HCT116 (cell line): ENCODE measurements at regions not wholly inside any gene's neighbourhood (a gene's known extent, or its start where the extent isn't known, plus 50 kb on each side); places are given as distances from the start of the nearest gene placed in this dataset.

Source experiments
- CTCF ChIP-seq, 3 experiments: fragments of 200-600 bp in 1 of 3; sonication (generic) in 1 of 3; IDR thresholded peaks in 2 of 3; conservative IDR thresholded peaks in 1 of 3; 2 replicates each; pipeline ENCODE4 v1.5.1; 2012 to 2017; ENCODE audit warnings: low read depth in 2 of 3, low read length in 2 of 3, antibody characterized with exemption in 1 of 3, borderline replicate concordance in 1 of 3, control low read depth in 1 of 3, mild to moderate bottlenecking in 1 of 3, mixed read lengths in 1 of 3, mixed run types in 1 of 3, moderate library complexity in 1 of 3; ENCODE audit not compliant: insufficient read depth in 1 of 3
- ELF1 ChIP-seq: IDR thresholded peaks from 2 replicates; pipeline ENCODE4 v1.6.1; 2012; ENCODE audit warnings: low read depth, borderline replicate concordance
- EZH2 ChIP-seq: fragments of 200-600 bp; sonication (generic); IDR thresholded peaks from 2 replicates; pipeline ENCODE4 v1.6.1; 2017; ENCODE audit warnings: antibody characterized with exemption, mixed run types
- EZH2phosphoT487 ChIP-seq: fragments of 200-600 bp; IDR thresholded peaks from 2 replicates; pipeline ENCODE4 v1.6.1; 2018; ENCODE audit warnings: antibody characterized with exemption, borderline replicate concordance
- FOSL1 ChIP-seq: IDR thresholded peaks from 2 replicates; pipeline ENCODE4 v1.6.1; 2012; ENCODE audit warnings: low read depth
- POLR2A ChIP-seq: IDR thresholded peaks from 2 replicates; pipeline ENCODE4 v1.7.0; 2011; ENCODE audit warnings: borderline replicate concordance; ENCODE audit not compliant: insufficient read depth, insufficient read length; ENCODE audit errors: extremely low read depth
- POLR2AphosphoS5 ChIP-seq: IDR thresholded peaks from 2 replicates; pipeline ENCODE4 v1.6.1; 2011; ENCODE audit warnings: mild to moderate bottlenecking, low read depth, low read length, moderate library complexity
- SP1 ChIP-seq: IDR thresholded peaks from 2 replicates; pipeline ENCODE4 v1.6.1; 2012; ENCODE audit warnings: low read depth
- SRF ChIP-seq: IDR thresholded peaks from 2 replicates; pipeline ENCODE4 v1.6.1; 2012; ENCODE audit warnings: low read depth
- ZBTB33 ChIP-seq: IDR thresholded peaks from 2 replicates; pipeline ENCODE4 v1.6.1; 2011; ENCODE audit warnings: mild to moderate bottlenecking, low read length, moderate library complexity; ENCODE audit not compliant: insufficient replicate concordance; ENCODE audit errors: extremely low read depth
- ZNF274 ChIP-seq: fragments of 200-500 bp; sonication (Bioruptor generic); IDR thresholded peaks from 2 replicates; pipeline ENCODE4 v1.6.1; 2014; ENCODE audit warnings: mild to moderate bottlenecking, low read depth, low read length, inconsistent platforms
- TF ChIP-seq, protein P1 (sequence below): IDR thresholded peaks from 2 replicates; pipeline ENCODE4 v1.6.1; 2012; ENCODE audit warnings: low read depth
- TF ChIP-seq, protein P2 (sequence below): IDR thresholded peaks from 2 replicates; pipeline ENCODE4 v1.6.1; 2012

- TF ChIP-seq ELF1 (no peak), POLR2AphosphoS5 (no peak), CTCF (IDR thresholded peaks at IDR 0.05 in 2 of 3, conservative IDR thresholded peaks at IDR 0.05 in 1 of 3; ENCODE audit: borderline replicate concordance in 1 of 3, insufficient read depth in 1 of 3, low read depth in 2 of 3, low read length in 2 of 3) (no peak), FOSL1 (no peak), POLR2A (no peak), SP1 (no peak), EZH2 (no peak), EZH2phosphoT487 (no peak), SRF (no peak), ZBTB33 (no peak), ZNF274 (no peak)
- TF ChIP-seq, protein P1, sequence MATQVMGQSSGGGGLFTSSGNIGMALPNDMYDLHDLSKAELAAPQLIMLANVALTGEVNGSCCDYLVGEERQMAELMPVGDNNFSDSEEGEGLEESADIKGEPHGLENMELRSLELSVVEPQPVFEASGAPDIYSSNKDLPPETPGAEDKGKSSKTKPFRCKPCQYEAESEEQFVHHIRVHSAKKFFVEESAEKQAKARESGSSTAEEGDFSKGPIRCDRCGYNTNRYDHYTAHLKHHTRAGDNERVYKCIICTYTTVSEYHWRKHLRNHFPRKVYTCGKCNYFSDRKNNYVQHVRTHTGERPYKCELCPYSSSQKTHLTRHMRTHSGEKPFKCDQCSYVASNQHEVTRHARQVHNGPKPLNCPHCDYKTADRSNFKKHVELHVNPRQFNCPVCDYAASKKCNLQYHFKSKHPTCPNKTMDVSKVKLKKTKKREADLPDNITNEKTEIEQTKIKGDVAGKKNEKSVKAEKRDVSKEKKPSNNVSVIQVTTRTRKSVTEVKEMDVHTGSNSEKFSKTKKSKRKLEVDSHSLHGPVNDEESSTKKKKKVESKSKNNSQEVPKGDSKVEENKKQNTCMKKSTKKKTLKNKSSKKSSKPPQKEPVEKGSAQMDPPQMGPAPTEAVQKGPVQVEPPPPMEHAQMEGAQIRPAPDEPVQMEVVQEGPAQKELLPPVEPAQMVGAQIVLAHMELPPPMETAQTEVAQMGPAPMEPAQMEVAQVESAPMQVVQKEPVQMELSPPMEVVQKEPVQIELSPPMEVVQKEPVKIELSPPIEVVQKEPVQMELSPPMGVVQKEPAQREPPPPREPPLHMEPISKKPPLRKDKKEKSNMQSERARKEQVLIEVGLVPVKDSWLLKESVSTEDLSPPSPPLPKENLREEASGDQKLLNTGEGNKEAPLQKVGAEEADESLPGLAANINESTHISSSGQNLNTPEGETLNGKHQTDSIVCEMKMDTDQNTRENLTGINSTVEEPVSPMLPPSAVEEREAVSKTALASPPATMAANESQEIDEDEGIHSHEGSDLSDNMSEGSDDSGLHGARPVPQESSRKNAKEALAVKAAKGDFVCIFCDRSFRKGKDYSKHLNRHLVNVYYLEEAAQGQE = no peak
- TF ChIP-seq, protein P2, sequence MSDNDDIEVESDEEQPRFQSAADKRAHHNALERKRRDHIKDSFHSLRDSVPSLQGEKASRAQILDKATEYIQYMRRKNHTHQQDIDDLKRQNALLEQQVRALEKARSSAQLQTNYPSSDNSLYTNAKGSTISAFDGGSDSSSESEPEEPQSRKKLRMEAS = no peak
These were observed 250.6 kb downstream of the KLF6 start for GRCh38 chr10:3534433-3534832.
